Breast epithelium (tissue), 3 donors: ENCODE measurements at regions not wholly inside any gene's neighbourhood (a gene's known extent, or its start where the extent isn't known, plus 50 kb on each side); places are given as distances from the start of the nearest gene placed in this dataset.

Experiments used
- CTCF ChIP-seq, 3 donors: fragments of 450-650 bp; IDR thresholded peaks; one replicate each; pipeline ENCODE4 v1.5.1; 2016 to 2017; ENCODE audit warnings: antibody characterized with exemption in 3 of 3, mild to moderate bottlenecking in 3 of 3, moderate library complexity in 3 of 3
- POLR2A ChIP-seq: fragments of 450-650 bp; IDR thresholded peaks from one replicate; pipeline ENCODE4 v1.6.1; 2016; ENCODE audit warnings: antibody characterized with exemption, mild to moderate bottlenecking, moderate library complexity
- POLR2AphosphoS5 ChIP-seq, 3 donors: sonication (generic); formaldehyde crosslinking; IDR thresholded peaks; one replicate each; pipeline ENCODE4 v1.6.1; 2017; ENCODE audit warnings: antibody characterized with exemption in 3 of 3

GRCh38 chr4:134935320-134935719 lies 733.7 kb upstream of the PABPC4L start:
- TF ChIP-seq CTCF (IDR thresholded peaks at IDR 0.05) (no peak), POLR2A (no peak), POLR2AphosphoS5 (IDR thresholded peaks at IDR 0.05) (no peak)
